Mesothelial cell of epicardium (in vitro differentiated cells): ENCODE measurements at regions not wholly inside any gene's neighbourhood (a gene's known extent, or its start where the extent isn't known, plus 50 kb on each side); places are given as distances from the start of the nearest gene placed in this dataset.

Experiments used
- DNase-seq, 2 experiments: peaks; one replicate each; pipeline ENCODE4 v3.0.0; 2021; ENCODE audit warnings: low spot score in 2 of 2; ENCODE audit not compliant: unreplicated experiment in 2 of 2
- H3K27ac Mint-ChIP-seq: 2 replicates; pipeline ENCODE4 v1.8.0; 2021; ENCODE audit warnings: mixed read lengths
- H3K27me3 Mint-ChIP-seq: 2 replicates; pipeline ENCODE4 v1.8.0; 2021; ENCODE audit warnings: low read depth, mixed read lengths
- H3K36me3 Mint-ChIP-seq: 2 replicates; pipeline ENCODE4 v1.8.0; 2021; ENCODE audit warnings: mixed read lengths
- H3K4me1 Mint-ChIP-seq: 2 replicates; pipeline ENCODE4 v1.8.0; 2021; ENCODE audit warnings: mixed read lengths
- H3K4me3 Mint-ChIP-seq: 2 replicates; pipeline ENCODE4 v1.8.0; 2021; ENCODE audit warnings: mild to moderate bottlenecking, moderate library complexity, mixed read lengths
- H3K9me3 Mint-ChIP-seq: 2 replicates; pipeline ENCODE4 v1.8.0; 2021; ENCODE audit warnings: mixed read lengths
- TF ChIP-seq, protein P1 (sequence below): fragments of 200-600 bp; sonication (generic); IDR thresholded peaks from one replicate; pipeline ENCODE4 v1.5.0; 2021; ENCODE audit warnings: antibody characterized with exemption; ENCODE audit not compliant: unreplicated experiment

DNA sequence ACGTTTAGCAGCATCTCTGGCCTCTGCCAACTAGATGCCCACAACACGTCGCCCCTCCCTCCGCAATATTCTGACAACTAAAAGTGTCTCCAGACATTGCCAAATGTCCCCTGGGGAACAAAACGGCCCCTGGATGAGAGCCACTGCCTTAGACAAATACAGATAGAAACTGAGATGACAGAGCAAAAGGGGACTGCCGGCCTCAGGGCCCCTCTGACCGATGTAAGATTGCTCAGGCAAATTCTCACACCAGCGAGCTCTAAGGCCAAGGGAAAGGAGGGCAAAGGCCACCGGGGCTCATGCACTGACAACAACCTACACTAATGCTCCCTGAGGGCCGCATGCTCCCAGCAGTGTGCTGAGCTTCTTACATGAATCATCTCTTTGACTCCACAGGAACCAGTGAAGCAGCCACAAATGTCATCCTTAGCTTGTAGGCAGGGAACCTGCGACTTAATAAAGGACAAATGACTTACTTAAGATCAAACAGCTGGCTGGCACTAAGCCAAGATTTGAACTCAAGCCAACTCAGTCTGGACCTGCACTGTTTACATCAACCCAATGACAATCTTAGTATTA, 228.5 kb downstream of the TTC32 start:
- H3K27ac Mint-ChIP-seq = no peak overlapping the region

DNA sequence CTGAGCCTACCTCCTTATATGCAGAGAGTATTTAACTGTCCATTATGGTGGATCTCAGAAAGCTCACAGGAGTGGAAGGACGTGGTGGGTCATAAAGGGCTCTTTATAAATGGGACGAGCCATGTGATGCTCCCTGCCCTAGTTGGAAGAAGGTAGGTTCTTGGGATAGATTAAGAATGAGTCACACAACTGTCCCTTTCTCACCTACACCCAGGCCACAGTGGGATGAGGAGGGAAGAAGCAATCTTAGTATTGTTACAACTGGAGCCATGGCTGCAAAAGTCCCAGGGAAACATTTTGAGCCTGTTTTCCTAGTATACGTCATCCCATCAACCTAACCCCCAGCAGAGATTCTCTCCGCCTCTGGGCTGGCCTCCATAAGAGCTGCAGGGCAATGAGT, 229.9 kb downstream of the TTC32 start:
- H3K27ac Mint-ChIP-seq = no peak overlapping the region
- H3K9me3 Mint-ChIP-seq = no peaks in the 10 kb centered on the region
- peaks cover 37% of the 10 kb centered on the region for H3K27me3 Mint-ChIP-seq
- DNase-seq = no peak
- TF ChIP-seq, protein P1, sequence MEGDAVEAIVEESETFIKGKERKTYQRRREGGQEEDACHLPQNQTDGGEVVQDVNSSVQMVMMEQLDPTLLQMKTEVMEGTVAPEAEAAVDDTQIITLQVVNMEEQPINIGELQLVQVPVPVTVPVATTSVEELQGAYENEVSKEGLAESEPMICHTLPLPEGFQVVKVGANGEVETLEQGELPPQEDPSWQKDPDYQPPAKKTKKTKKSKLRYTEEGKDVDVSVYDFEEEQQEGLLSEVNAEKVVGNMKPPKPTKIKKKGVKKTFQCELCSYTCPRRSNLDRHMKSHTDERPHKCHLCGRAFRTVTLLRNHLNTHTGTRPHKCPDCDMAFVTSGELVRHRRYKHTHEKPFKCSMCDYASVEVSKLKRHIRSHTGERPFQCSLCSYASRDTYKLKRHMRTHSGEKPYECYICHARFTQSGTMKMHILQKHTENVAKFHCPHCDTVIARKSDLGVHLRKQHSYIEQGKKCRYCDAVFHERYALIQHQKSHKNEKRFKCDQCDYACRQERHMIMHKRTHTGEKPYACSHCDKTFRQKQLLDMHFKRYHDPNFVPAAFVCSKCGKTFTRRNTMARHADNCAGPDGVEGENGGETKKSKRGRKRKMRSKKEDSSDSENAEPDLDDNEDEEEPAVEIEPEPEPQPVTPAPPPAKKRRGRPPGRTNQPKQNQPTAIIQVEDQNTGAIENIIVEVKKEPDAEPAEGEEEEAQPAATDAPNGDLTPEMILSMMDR = no peak
- peaks cover 35% of the 10 kb centered on the region for H3K4me1 Mint-ChIP-seq
- H3K36me3 Mint-ChIP-seq = no peaks in the 10 kb centered on the region
- no peak overlapping the region for H3K4me3 Mint-ChIP-seq

More for the DNA sequence above, 228.5 kb downstream of the TTC32 start:
- TF ChIP-seq, protein P1 = no peak
- no peaks in the 10 kb centered on the region for H3K36me3 Mint-ChIP-seq
- no peaks in the 10 kb centered on the region for H3K9me3 Mint-ChIP-seq
- peaks cover 50% of the 10 kb centered on the region for H3K27me3 Mint-ChIP-seq
- peaks cover 28% of the 10 kb centered on the region for H3K4me1 Mint-ChIP-seq
- no peak overlapping the region for H3K4me3 Mint-ChIP-seq
- no peak for DNase-seq

DNA sequence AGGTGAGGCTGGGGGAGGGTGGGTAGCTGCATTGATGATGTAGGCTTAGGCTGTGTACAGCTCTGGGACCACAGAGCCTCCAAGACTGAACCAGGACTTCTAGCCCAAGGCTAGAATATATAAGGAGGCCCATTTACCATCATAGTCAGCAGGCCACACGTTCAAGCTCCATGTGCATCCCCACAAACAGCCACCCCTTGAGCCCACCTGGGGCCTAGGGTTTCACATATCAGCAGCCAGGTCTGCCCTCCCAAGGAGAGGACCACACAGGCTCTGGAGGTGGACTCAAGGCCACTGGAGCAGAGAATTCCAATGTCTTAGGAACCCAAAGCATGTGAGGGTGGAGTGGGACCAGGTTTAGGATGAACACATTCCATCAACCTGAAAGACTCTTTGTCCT, 230.5 kb downstream of the TTC32 start:
- DNase-seq = no peak
- TF ChIP-seq, protein P1 = no peak
- Mint-ChIP-seq H3K27me3 (peaks cover 33% of the 10 kb centered on the region), H3K27ac (no peak overlapping the region), H3K36me3 (no peaks in the 10 kb centered on the region), H3K9me3 (no peaks in the 10 kb centered on the region), H3K4me3 (no peak overlapping the region), H3K4me1 (peaks cover 37% of the 10 kb centered on the region)

DNA sequence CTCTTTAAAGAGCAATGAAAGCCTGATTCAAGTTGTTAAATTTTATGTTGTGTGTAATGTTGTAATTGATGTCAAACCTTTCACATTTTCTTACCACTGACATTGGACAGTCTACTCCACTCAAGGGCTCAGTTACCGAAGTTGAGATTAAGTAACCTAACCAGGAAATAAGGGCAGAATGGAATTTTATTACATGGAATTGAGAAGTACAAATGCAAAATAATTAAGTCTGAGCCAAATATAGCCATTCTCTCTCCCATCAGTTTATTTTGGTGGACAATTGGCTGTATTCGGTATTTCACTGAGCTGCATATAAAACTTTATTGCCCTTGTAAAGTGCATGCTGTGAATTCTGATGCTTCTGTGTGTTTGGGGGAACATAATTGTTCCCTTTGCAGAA, 231.5 kb downstream of the TTC32 start:
- Mint-ChIP-seq H3K4me3 (no peak overlapping the region), H3K36me3 (no peaks in the 10 kb centered on the region)

DNA sequence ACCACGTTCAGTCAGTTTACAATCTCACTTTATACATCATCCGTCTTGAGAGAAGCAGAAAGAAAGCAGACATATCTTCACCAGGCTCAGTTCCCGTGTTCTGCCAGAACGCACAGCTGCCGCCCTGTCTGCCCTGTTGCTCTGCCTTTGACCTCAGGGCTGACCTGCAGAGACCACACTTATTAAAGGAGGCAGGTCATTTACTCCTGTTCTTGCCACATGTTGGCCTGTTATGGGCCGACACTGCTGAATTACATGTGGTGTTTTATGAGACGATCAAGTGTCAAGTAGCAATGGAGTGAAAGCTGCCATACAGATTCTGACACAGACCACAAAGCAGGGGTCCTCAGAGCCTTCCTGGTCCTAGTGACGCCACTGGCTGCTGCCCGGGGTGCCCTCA, 232.2 kb downstream of the TTC32 start:
- DNase-seq = no peak
- Mint-ChIP-seq H3K4me3 (no peak overlapping the region), H3K27me3 (peaks cover 33% of the 10 kb centered on the region), H3K4me1 (peaks cover 24% of the 10 kb centered on the region), H3K9me3 (no peaks in the 10 kb centered on the region), H3K27ac (no peak overlapping the region), H3K36me3 (no peaks in the 10 kb centered on the region)
- TF ChIP-seq, protein P1 = no peak

More for the DNA sequence above, 231.5 kb downstream of the TTC32 start:
- Mint-ChIP-seq H3K27ac (no peak overlapping the region), H3K27me3 (peaks cover 33% of the 10 kb centered on the region), H3K4me1 (peaks cover 31% of the 10 kb centered on the region), H3K9me3 (no peaks in the 10 kb centered on the region)
- TF ChIP-seq, protein P1 = no peak
- no peak for DNase-seq

DNA sequence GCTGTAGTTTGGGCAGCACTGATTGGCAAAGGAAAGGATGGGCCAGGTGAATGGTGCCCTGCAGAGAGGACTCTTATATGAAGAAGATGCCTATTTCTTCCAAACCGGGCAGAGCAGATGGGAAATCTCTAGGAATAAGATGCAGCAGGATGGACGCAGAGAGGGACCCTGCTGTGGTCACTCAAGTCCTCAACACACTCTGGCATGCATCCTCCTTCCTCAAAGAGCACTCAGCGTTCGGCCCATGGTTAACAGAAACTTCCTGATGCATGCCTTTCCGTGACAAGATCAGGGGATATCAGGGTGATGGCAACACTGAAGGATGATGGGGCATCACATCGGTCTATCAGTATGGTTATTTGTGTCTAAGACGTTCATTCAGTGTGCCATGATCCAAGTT, 232.7 kb downstream of the TTC32 start:
- H3K36me3 Mint-ChIP-seq = no peaks in the 10 kb centered on the region
- H3K27me3 Mint-ChIP-seq = peaks cover 33% of the 10 kb centered on the region
- no peak overlapping the region for H3K4me3 Mint-ChIP-seq
- H3K4me1 Mint-ChIP-seq = peaks cover 20% of the 10 kb centered on the region
- no peak for DNase-seq
- no peaks in the 10 kb centered on the region for H3K9me3 Mint-ChIP-seq
- TF ChIP-seq, protein P1 = no peak
- no peak overlapping the region for H3K27ac Mint-ChIP-seq
